Panc1 (cell line): ENCODE measurements at regions not wholly inside any gene's neighbourhood (a gene's known extent, or its start where the extent isn't known, plus 50 kb on each side); places are given as distances from the start of the nearest gene placed in this dataset.

Source experiments
- CTCF ChIP-seq: fragments of 450-650 bp; IDR thresholded peaks from 2 replicates; pipeline ENCODE4 v1.5.1; 2017; ENCODE audit warnings: mild to moderate bottlenecking
- POLR2AphosphoS5 ChIP-seq: IDR thresholded peaks from 2 replicates; pipeline ENCODE4 v1.6.1; 2012; ENCODE audit warnings: mild to moderate bottlenecking, low read depth, low read length, moderate library complexity
- REST ChIP-seq, 2 experiments: IDR thresholded peaks; 2 replicates each; pipeline ENCODE4 v1.6.1; 2011 to 2012; ENCODE audit warnings: low read depth in 2 of 2, control low read depth in 1 of 2, low read length in 1 of 2, mild to moderate bottlenecking in 1 of 2, moderate library complexity in 1 of 2; ENCODE audit not compliant: insufficient read depth in 1 of 2
- SIN3A ChIP-seq: IDR thresholded peaks from 2 replicates; pipeline ENCODE4 v1.6.1; 2012; ENCODE audit warnings: low read depth, mild to moderate bottlenecking, low read length, moderate library complexity, borderline replicate concordance; ENCODE audit not compliant: insufficient read depth
- TCF7L2 ChIP-seq: IDR thresholded peaks from 2 replicates; pipeline ENCODE4 v1.6.1; 2011; ENCODE audit warnings: mild to moderate bottlenecking, low read depth, low read length, inconsistent platforms

- TF ChIP-seq CTCF (no peak), POLR2AphosphoS5 (no peak), TCF7L2 (no peak), SIN3A (no peak), REST (IDR thresholded peaks at IDR 0.05; ENCODE audit: insufficient read depth in 1 of 2, low read depth in 2 of 2, low read length in 1 of 2) (no peak)
These were observed 176.8 kb downstream of the KATNIP start for GRCh38 chr16:27726621-27727261.
